Testis (tissue), 2 donors: ENCODE measurements at regions not wholly inside any gene's neighbourhood (a gene's known extent, or its start where the extent isn't known, plus 50 kb on each side); places are given as distances from the start of the nearest gene placed in this dataset.

Experiments used
- DNase-seq: peaks from one replicate; pipeline ENCODE4 v3.0.0-alpha.2; 2019
- H3K27ac ChIP-seq, 2 donors: fragments of 200-600 bp; sonication (generic); one replicate each; pipeline ENCODE4 v1.5.1; 2019
- H3K27me3 ChIP-seq: fragments of 200-600 bp; sonication (generic); one replicate; pipeline ENCODE4 v1.5.1; 2019
- H3K36me3 ChIP-seq: fragments of 200-600 bp; sonication (generic); one replicate; pipeline ENCODE4 v1.5.1; 2017; ENCODE audit warnings: low read depth; ENCODE audit errors: missing control alignments
- H3K4me1 ChIP-seq: fragments of 200-600 bp; sonication (generic); one replicate; pipeline ENCODE4 v1.5.1; 2019
- H3K4me3 ChIP-seq, 2 donors: fragments of 200-600 bp; sonication (generic); one replicate each; pipeline ENCODE4 v1.5.1; 2017 to 2019
- H3K9me3 ChIP-seq: fragments of 200-600 bp; sonication (generic); one replicate; pipeline ENCODE4 v1.5.1; 2017
- CTCF ChIP-seq, 3 experiments: fragments of 450-650 bp in 2 of 3; fragments of 200-600 bp in 1 of 3; sonication (generic) in 1 of 3; IDR thresholded peaks; one replicate each; pipeline ENCODE4 v1.5.1; 2016 to 2019; ENCODE audit warnings: antibody characterized with exemption in 3 of 3, mild to moderate bottlenecking in 2 of 3, moderate library complexity in 1 of 3
- POLR2A ChIP-seq: fragments of 450-650 bp; IDR thresholded peaks from one replicate; pipeline ENCODE4 v1.6.1; 2017; ENCODE audit warnings: antibody characterized with exemption, mild to moderate bottlenecking, moderate library complexity
- WGBS, 2 donors: methylation state at CpG; one replicate each; pipeline ENCODE4 v1.1.5; 2018; 5-methylcytosine and 5-hydroxymethylcytosine counted together
- intact Hi-C: fragments of 100-400 bp; cut with DNase I; formaldehyde crosslinking; loops from one replicate; pipeline ENCODE4 v1.15.1; 2023; ENCODE audit warnings: low total_unique reads

GRCh38 chr7:69373171-69374043, 224.9 kb upstream of the AUTS2 start:
- H3K27me3 ChIP-seq = no peaks in the 10 kb centered on the region
- intact Hi-C loops = no loop called here
- H3K4me3 ChIP-seq = no peak overlapping the region
- no peak overlapping the region for H3K27ac ChIP-seq
- no peak for DNase-seq
- no peak for TF ChIP-seq CTCF (IDR thresholded peaks at IDR 0.05)
- no peak for TF ChIP-seq POLR2A
- 76 to 83% methylated on average over 6 of the region's 6 CpGs for WGBS, 2 donors
- no peaks in the 10 kb centered on the region for H3K4me1 ChIP-seq
- H3K36me3 ChIP-seq = no peaks in the 10 kb centered on the region
- no peaks in the 10 kb centered on the region for H3K9me3 ChIP-seq

- no peaks in the 10 kb centered on the region for H3K4me1 ChIP-seq
- H3K27me3 ChIP-seq = no peaks in the 10 kb centered on the region
- 78 to 88% methylated on average over 5 of the region's 5 CpGs for WGBS, 2 donors
- no peak overlapping the region for H3K4me3 ChIP-seq
- intact Hi-C loops = no loop called here
- no peaks in the 10 kb centered on the region for H3K9me3 ChIP-seq
- TF ChIP-seq CTCF (IDR thresholded peaks at IDR 0.05) (no peak), POLR2A (no peak)
- H3K36me3 ChIP-seq = no peaks in the 10 kb centered on the region
- no peak for DNase-seq
- no peak overlapping the region for H3K27ac ChIP-seq
These were observed 224.2 kb upstream of the AUTS2 start for GRCh38 chr7:69374044-69374425.

- Histone ChIP-seq H3K4me1 (no peaks in the 10 kb centered on the region), H3K9me3 (no peaks in the 10 kb centered on the region), H3K27me3 (no peaks in the 10 kb centered on the region), H3K27ac (no peak overlapping the region), H3K36me3 (no peaks in the 10 kb centered on the region), H3K4me3 (no peak overlapping the region)
- no peak for TF ChIP-seq CTCF (IDR thresholded peaks at IDR 0.05)
- TF ChIP-seq POLR2A = no peak
- WGBS, 2 donors = 77 to 80% methylated on average over 5 of the region's 5 CpGs
- no peak for DNase-seq
- intact Hi-C loops = no loop called here
These were observed 221.1 kb upstream of the AUTS2 start for GRCh38 chr7:69377191-69377590.

- TF ChIP-seq POLR2A (no peak), CTCF (IDR thresholded peaks at IDR 0.05) (no peak)
- H3K27me3 ChIP-seq = no peaks in the 10 kb centered on the region
These were observed 209.7 kb upstream of the AUTS2 start for GRCh38 chr7:69388452-69389137.

More at GRCh38 chr7:69388452-69389137, 209.7 kb upstream of the AUTS2 start:
- WGBS, 2 donors = 82 to 92% methylated on average over 8 of the region's 8 CpGs
- no peaks in the 10 kb centered on the region for H3K9me3 ChIP-seq
- H3K27ac ChIP-seq = no peak overlapping the region
- no peak overlapping the region for H3K4me3 ChIP-seq
- intact Hi-C loops = no loop called here
- DNase-seq = no peak
- H3K4me1 ChIP-seq = no peaks in the 10 kb centered on the region
- H3K36me3 ChIP-seq = no peaks in the 10 kb centered on the region
